ENCODE measurements at regions not wholly inside any gene's neighbourhood (a gene's known extent, or its start where the extent isn't known, plus 50 kb on each side); places are given as distances from the start of the nearest gene placed in this dataset.

- ATAC-seq (no peak), DNase-seq (no peak)
- WGBS (ENCODE audit: insufficient coverage) = 98% methylated on average over 5 of the region's 7 CpGs
- no peaks in the 10 kb centered on the region for H3K9me3 Mint-ChIP-seq
- no peak overlapping the region for H3K4me3 Mint-ChIP-seq
- Histone ChIP-seq H3K27me3 (ENCODE audit: control insufficient read depth, insufficient read depth, low read length) (no peaks in the 10 kb centered on the region), H3K9me3 (ENCODE audit: control insufficient read depth, insufficient read depth, low read length) (no peaks in the 10 kb centered on the region), H3K27ac (ENCODE audit: low read length) (no peak overlapping the region), H3K36me3 (ENCODE audit: control insufficient read depth, insufficient read depth, low read length) (no peaks in the 10 kb centered on the region), H3K4me3 (ENCODE audit: low read length) (no peak overlapping the region), H3K4me1 (ENCODE audit: control insufficient read depth, insufficient read depth, low read length) (no peaks in the 10 kb centered on the region)
- H3K27me3 Mint-ChIP-seq (ENCODE audit: low read depth in 2 of 2) = peaks cover 15 to 55% of the 10 kb centered on the region in 2 donors
- H3K27ac Mint-ChIP-seq = no peak overlapping the region
- H3K36me3 Mint-ChIP-seq = no peaks in the 10 kb centered on the region
- intact Hi-C loops (cut with micrococcal nuclease) = no loop called here
- H3K4me1 Mint-ChIP-seq = no peaks in the 10 kb centered on the region
- no peak for TF ChIP-seq CTCF (IDR thresholded peaks at IDR 0.05)
These were observed 142.5 kb upstream of the SYT13 start for GRCh38 chr11:45428541-45429230.

DNA sequence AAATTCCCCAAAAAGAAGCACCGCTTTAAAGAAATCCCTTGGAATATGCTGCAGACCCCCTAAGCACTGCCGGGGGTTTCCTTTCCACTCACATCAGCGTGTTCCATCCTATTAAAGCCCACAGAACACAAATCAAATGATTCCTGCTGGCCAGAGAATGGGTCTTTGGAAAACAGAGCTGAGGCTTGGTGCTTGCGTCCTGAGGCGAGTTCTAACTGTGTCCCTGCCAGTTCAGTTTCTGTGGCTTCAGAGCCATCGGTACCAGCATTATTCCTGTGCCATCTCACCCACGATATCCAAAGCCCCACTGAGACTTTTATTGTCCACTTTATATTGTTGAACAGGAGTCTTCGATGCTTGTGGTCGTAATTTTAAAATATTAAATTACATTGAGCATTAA lies 142.0 kb upstream of the SYT13 start:
- Mint-ChIP-seq H3K36me3 (no peaks in the 10 kb centered on the region), H3K4me1 (no peaks in the 10 kb centered on the region), H3K27me3 (ENCODE audit: low read depth in 2 of 2) (peaks cover 15 to 55% of the 10 kb centered on the region in 2 donors), H3K9me3 (no peaks in the 10 kb centered on the region), H3K27ac (no peak overlapping the region), H3K4me3 (no peak overlapping the region)
- ATAC-seq = no peak
- H3K27ac ChIP-seq (ENCODE audit: low read length) = no peak overlapping the region
- TF ChIP-seq CTCF (IDR thresholded peaks at IDR 0.05) = no peak
- H3K27me3 ChIP-seq (ENCODE audit: control insufficient read depth, insufficient read depth, low read length) = no peaks in the 10 kb centered on the region
- no peak overlapping the region for H3K4me3 ChIP-seq (ENCODE audit: low read length)
- intact Hi-C loops (cut with micrococcal nuclease) = no loop called here
- no peaks in the 10 kb centered on the region for H3K4me1 ChIP-seq (ENCODE audit: control insufficient read depth, insufficient read depth, low read length)
- DNase-seq = no peak
- 88% methylated on average over 9 of the region's 9 CpGs for WGBS (ENCODE audit: insufficient coverage)
- H3K36me3 ChIP-seq (ENCODE audit: control insufficient read depth, insufficient read depth, low read length) = no peaks in the 10 kb centered on the region
- H3K9me3 ChIP-seq (ENCODE audit: control insufficient read depth, insufficient read depth, low read length) = no peaks in the 10 kb centered on the region

DNA sequence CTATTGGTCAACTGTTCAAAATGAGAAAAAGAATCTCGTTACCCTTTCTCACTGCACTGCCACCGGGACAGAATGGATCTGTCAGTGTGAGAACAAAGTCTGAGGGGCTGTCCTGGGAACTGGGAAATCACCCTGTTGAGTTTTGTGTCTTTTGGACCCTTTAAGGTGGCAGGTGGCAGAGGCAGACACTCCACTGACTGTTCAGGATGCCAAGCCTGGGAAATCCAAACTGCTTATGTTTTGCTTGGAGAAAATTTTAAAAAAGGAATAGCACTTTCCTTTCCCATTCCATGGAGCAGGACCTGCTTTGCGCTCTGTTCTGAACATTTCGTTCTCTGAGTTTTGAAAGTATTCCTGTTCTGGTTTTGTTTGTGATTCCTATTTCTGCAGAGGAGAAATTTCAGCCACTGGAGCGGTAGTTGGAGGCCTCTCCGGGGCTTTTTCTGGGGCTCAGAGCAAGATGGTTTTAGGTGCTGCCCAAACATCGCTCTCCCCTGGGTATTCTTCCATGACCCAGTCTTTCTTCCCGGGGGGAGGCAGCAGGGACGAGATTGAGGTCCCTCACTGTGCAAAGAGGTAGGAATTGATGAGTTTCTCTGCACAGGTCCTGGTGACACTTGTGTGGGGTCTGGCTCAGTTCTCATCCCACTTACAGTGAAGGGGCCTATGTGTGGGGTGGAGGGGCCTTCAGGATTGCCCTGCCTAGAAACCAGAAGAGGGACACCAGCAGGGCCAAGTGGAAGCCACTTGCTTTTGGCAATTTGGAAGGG lies 138.5 kb upstream of the SYT13 start:
- H3K4me3 ChIP-seq (ENCODE audit: low read length) = no peak overlapping the region
- intact Hi-C loops (cut with micrococcal nuclease) = no loop called here
- no peaks in the 10 kb centered on the region for H3K36me3 ChIP-seq (ENCODE audit: control insufficient read depth, insufficient read depth, low read length)
- H3K4me1 Mint-ChIP-seq = no peaks in the 10 kb centered on the region
- H3K4me3 Mint-ChIP-seq = no peak overlapping the region
- H3K4me1 ChIP-seq (ENCODE audit: control insufficient read depth, insufficient read depth, low read length) = no peaks in the 10 kb centered on the region
- DNase-seq (no peak), ATAC-seq (no peak)
- no peaks in the 10 kb centered on the region for H3K27me3 ChIP-seq (ENCODE audit: control insufficient read depth, insufficient read depth, low read length)
- peaks cover 13 to 36% of the 10 kb centered on the region in 2 donors for H3K27me3 Mint-ChIP-seq (ENCODE audit: low read depth in 2 of 2)
- no peak overlapping the region for H3K27ac ChIP-seq (ENCODE audit: low read length)
- H3K27ac Mint-ChIP-seq = no peak overlapping the region
- no peaks in the 10 kb centered on the region for H3K9me3 Mint-ChIP-seq
- H3K36me3 Mint-ChIP-seq = no peaks in the 10 kb centered on the region
- no peaks in the 10 kb centered on the region for H3K9me3 ChIP-seq (ENCODE audit: control insufficient read depth, insufficient read depth, low read length)
- 85% methylated on average over 9 of the region's 9 CpGs for WGBS (ENCODE audit: insufficient coverage)
- TF ChIP-seq CTCF (IDR thresholded peaks at IDR 0.05) = no peak

Measured in natural killer cell (primary cell).